ENCODE measurements at regions not wholly inside any gene's neighbourhood (a gene's known extent, or its start where the extent isn't known, plus 50 kb on each side); places are given as distances from the start of the nearest gene placed in this dataset.

DNA sequence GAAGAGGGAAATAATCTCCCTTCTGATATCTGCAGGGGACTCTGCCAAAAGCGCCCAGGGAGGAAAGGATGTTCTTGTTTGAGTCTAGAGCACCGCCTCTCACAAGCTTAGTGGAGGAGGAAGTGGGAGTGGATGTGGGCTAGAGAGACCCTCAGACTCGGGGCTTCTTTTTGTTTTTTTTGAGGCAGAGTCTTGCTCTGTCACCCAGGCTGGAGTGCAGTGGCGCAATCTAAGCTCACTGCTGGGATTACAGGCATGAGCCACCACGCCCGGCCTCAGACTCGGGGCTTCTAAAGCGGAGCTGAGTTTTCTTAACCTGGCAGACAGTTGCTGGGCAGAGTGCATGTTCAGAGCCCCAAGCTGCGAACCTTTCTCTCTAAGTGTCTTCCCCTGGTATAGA lies 310.8 kb downstream of the BMP7 start:
- Mint-ChIP-seq H3K9me3 (no peaks in the 10 kb centered on the region), H3K4me3 (no peak overlapping the region), H3K27me3 (peaks cover 26 to 42% of the 10 kb centered on the region in 2 donors), H3K36me3 (ENCODE audit: insufficient read depth) (no peaks in the 10 kb centered on the region), H3K4me1 (ENCODE audit: low read depth in 2 of 2) (no peaks in the 10 kb centered on the region), H3K27ac (no peak overlapping the region)
- ATAC-seq (replicated peaks) = no peak
- DNase-seq = no peak

DNA sequence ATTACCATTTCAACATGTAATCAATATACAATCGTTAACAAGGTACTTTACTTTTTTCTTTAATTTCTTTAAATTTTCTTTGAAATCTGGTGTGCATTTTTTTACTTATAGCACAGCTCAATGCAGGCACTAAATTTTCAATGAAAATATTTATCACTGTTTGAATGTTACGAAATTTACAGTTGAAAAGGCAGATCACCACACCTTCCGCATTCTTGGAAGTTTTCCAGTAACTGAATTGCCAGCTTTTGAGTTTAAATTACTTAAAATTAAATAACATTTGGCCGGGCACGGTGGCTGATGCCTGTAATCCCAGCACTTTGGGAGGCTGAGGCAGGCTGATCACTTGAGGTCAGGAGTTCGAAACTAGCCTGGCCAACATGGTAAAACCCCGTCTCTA lies 309.9 kb downstream of the BMP7 start:
- Mint-ChIP-seq H3K36me3 (ENCODE audit: insufficient read depth) (no peaks in the 10 kb centered on the region), H3K27me3 (peaks cover 26 to 42% of the 10 kb centered on the region in 2 donors), H3K4me3 (no peak overlapping the region), H3K4me1 (ENCODE audit: low read depth in 2 of 2) (no peaks in the 10 kb centered on the region), H3K27ac (no peak overlapping the region), H3K9me3 (no peaks in the 10 kb centered on the region)
- DNase-seq (no peak), ATAC-seq (replicated peaks) (no peak)

DNA sequence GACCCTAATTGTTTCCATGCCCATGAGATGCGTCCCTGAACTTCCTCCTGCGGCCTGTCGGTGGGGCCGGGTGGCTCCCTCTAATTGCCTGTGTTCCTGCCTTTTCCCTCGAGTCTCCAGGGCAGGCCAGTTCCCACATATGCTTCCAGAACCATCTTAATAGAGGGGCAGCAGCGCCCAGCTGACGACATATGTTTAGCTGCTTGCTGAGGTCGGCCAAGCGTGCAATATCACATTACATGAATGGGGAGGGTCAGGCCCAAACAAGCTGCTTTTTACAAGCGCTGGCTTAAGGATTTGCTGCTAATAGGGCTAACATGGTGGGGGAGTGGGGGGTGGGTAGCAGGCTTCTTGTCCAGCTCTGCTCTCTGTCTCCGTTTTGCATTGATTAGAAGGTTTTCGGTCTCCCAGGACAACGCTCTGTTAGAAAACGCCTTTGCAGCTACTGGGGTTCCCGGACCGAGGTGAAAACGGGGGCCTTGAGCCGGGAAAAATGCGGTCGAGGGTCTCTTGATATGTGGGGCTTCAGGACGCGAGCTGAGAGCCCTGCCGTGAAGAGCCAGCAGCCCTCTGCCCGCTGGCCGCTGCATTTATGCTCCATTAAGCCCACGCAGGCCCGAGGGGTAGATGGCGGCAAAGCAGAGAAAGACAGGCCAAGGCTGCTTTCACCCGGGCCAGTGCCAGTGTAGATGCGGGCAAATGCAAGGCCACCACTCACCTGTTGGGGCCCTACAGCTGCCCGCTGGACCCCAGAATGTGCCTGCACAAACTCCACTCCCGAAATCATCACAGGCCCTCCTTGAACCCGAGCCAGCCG lies 308.5 kb downstream of the BMP7 start:
- no peak overlapping the region for H3K27ac Mint-ChIP-seq
- H3K27me3 Mint-ChIP-seq = peaks cover 26 to 42% of the 10 kb centered on the region in 2 donors
- H3K36me3 Mint-ChIP-seq (ENCODE audit: insufficient read depth) = no peaks in the 10 kb centered on the region
- no peak for ATAC-seq (replicated peaks)
- no peak overlapping the region for H3K4me3 Mint-ChIP-seq
- DNase-seq = no peak
- no peaks in the 10 kb centered on the region for H3K9me3 Mint-ChIP-seq
- no peaks in the 10 kb centered on the region for H3K4me1 Mint-ChIP-seq (ENCODE audit: low read depth in 2 of 2)

DNA sequence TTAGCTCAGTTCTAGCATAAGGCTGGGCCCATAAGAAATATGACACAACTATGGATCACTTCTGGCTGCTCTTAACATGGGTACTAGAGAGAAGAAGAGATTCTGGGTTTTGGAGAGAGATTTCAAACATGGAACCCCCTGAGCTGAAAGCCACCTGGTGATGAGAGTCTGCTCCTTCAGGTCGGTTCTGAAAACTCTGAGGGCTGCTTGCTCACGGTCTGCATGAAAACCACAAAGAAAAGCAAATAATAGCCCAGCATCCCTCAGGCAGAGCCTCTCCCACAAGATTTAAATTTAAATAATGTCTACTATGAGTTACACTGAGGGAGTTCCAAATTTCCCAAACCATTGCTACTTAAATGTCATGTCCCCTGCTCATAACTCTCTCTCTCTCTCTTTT lies 301.5 kb downstream of the BMP7 start:
- peaks cover 0 to 5% of the 10 kb centered on the region in 2 donors for H3K9me3 Mint-ChIP-seq
- H3K4me3 Mint-ChIP-seq = no peak overlapping the region
- no peaks in the 10 kb centered on the region for H3K36me3 Mint-ChIP-seq (ENCODE audit: insufficient read depth)
- ATAC-seq (replicated peaks) (no peak), DNase-seq (no peak)
- H3K27me3 Mint-ChIP-seq = peaks cover 0 to under 1% of the 10 kb centered on the region in 2 donors
- H3K27ac Mint-ChIP-seq = no peak overlapping the region
- H3K4me1 Mint-ChIP-seq (ENCODE audit: low read depth in 2 of 2) = no peaks in the 10 kb centered on the region

DNA sequence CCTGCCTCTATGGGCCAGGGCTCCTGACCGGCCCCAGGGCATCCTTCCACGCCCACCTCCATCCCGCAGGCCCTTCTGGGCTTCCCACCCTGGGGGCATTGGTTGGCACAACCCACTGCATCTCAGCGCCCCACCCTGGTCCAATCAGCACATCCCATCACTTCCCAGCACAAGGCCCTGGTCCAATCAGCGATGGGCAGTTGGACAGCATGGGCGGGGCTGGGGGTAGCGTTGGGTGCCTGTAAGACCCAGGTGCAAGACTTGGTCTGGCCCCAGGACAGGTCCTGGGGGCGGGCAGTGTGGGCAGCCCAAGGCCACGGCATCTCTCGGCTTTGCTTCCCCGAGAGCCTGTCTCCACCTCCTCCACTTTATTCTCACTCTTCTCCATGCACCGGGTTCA lies 298.5 kb downstream of the BMP7 start:
- H3K4me1 Mint-ChIP-seq (ENCODE audit: low read depth in 2 of 2) = no peaks in the 10 kb centered on the region
- DNase-seq (no peak), ATAC-seq (replicated peaks) (no peak)
- no peaks in the 10 kb centered on the region for H3K36me3 Mint-ChIP-seq (ENCODE audit: insufficient read depth)
- peaks cover 0 to 5% of the 10 kb centered on the region in 2 donors for H3K9me3 Mint-ChIP-seq
- H3K27me3 Mint-ChIP-seq = peaks cover 0 to 2% of the 10 kb centered on the region in 2 donors
- H3K4me3 Mint-ChIP-seq = no peak overlapping the region
- H3K27ac Mint-ChIP-seq = no peak overlapping the region

DNA sequence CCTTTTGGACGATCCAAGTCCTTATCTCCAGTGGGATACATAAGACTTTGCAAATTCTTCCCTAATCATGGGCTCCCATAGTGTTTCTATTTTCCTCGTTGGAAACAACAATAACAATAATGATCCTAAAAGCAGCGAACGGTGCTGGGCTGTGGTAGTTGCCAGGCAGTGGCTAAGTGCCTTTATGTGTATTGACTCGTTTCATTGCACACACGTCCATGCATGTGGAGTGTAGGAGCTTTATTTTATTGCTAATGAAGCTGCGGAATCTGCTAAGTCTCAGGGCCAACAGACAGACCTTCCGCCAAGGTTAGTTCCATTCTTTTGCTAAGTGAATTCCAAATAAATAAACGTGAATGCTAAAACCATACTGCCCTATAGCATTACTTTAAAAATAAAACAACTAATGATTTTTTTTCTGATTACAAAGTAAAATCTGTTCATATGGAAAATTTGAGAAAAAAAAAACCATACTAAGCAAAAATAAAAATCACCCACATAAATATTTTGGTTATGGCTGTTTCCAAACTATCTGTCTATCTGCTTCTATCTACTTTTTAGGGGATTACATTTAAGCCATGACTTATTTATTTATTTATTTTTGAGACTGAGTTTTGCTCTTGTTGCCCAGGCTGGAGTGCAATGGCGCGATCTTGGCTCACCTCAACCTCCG lies 297.9 kb downstream of the BMP7 start:
- H3K27ac Mint-ChIP-seq = no peak overlapping the region
- DNase-seq (no peak), ATAC-seq (replicated peaks) (no peak)
- H3K36me3 Mint-ChIP-seq (ENCODE audit: insufficient read depth) = no peaks in the 10 kb centered on the region
- H3K9me3 Mint-ChIP-seq = peaks cover 0 to 5% of the 10 kb centered on the region in 2 donors
- no peaks in the 10 kb centered on the region for H3K4me1 Mint-ChIP-seq (ENCODE audit: low read depth in 2 of 2)
- peaks cover 0 to 8% of the 10 kb centered on the region in 2 donors for H3K27me3 Mint-ChIP-seq
- H3K4me3 Mint-ChIP-seq = no peak overlapping the region

DNA sequence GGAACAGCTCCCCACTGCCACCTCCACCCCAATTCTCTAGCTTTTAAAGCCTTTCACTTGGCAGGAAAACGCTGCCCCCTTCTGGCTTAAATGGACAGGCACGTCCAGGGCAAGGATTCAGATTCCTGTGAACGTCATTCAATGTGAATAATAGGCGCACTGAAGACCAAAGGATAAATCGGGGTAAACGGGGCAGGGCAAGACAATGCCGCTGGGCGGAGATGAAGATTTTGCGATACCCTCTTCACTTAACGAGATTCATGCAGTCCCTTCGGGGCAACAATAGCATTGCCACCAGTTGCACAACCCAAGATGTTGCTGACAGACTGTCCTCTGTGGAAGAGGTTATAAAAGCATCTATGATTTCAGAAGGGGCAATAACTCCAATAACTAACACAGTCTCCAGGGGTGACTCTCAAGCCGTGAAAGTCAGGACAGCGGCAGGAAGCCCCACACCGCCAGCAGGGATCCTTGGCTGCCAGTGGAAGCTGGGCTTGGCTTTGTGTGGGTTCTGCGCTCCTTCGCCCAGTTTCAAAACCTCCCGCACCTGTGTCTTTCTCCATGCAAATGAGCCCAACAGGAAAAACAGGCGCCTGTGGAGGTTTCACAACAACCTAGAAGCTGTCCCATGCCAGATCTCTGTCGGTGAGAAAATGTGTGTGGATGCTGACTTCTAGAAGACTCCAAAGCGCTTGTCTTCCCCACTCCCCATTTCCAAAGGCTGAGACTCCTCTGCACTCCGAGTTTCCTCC lies 291.8 kb downstream of the BMP7 start:
- no peak for DNase-seq
- no peak for ATAC-seq (replicated peaks)
- Mint-ChIP-seq H3K36me3 (ENCODE audit: insufficient read depth) (no peaks in the 10 kb centered on the region), H3K27me3 (peaks cover 35 to 69% of the 10 kb centered on the region in 2 donors), H3K27ac (no peak overlapping the region), H3K9me3 (no peaks in the 10 kb centered on the region), H3K4me1 (ENCODE audit: low read depth in 2 of 2) (no peaks in the 10 kb centered on the region), H3K4me3 (no peak overlapping the region)

DNA sequence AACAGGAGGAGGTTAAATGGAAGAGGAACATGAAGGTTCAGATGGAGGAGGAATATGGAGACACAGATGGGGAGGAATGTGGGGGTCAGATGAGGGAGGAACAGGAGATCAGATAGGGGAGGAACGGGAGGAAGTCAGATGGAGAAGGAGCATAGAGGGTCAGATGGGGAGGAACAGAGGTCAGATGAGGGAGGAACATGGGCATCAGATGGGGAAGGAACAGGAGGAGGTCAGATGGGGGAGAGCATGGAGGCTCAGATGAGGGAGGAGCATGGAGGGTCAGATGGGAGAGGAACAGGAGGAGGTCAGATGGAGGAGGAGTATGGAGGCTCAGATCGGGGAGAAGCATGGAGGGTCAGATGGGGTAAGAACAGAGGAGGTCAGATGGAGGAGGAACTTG lies 290.6 kb downstream of the BMP7 start:
- ATAC-seq (replicated peaks) (no peak), DNase-seq (no peak)
- no peaks in the 10 kb centered on the region for H3K4me1 Mint-ChIP-seq (ENCODE audit: low read depth in 2 of 2)
- H3K4me3 Mint-ChIP-seq = no peak overlapping the region
- H3K27ac Mint-ChIP-seq = no peak overlapping the region
- peaks cover 35 to 69% of the 10 kb centered on the region in 2 donors for H3K27me3 Mint-ChIP-seq
- no peaks in the 10 kb centered on the region for H3K9me3 Mint-ChIP-seq
- H3K36me3 Mint-ChIP-seq (ENCODE audit: insufficient read depth) = no peaks in the 10 kb centered on the region

DNA sequence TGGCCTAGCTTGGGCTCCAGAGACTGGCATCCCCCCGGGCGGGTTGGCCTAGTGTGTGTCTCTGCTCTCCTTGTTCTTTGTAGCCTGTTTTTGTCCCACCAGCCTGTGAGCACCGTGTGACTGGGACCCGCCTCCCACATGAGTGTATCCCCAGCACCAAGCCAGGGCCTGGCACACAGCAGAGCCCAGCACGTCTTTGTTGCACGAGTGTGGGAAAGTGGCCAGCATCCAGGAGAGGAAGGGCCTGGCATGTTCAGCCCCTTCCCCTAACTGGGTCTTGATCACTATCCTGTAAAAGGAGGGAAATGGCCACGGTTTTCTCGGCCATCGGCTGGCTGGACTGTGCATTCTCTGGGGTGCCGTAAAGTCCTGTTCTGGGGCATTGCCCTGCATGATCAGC lies 290.1 kb downstream of the BMP7 start:
- H3K27me3 Mint-ChIP-seq = peaks cover 35 to 69% of the 10 kb centered on the region in 2 donors
- H3K4me1 Mint-ChIP-seq (ENCODE audit: low read depth in 2 of 2) = no peaks in the 10 kb centered on the region
- H3K36me3 Mint-ChIP-seq (ENCODE audit: insufficient read depth) = no peaks in the 10 kb centered on the region
- H3K27ac Mint-ChIP-seq = no peak overlapping the region
- DNase-seq = no peak
- ATAC-seq (replicated peaks) = no peak
- no peaks in the 10 kb centered on the region for H3K9me3 Mint-ChIP-seq
- H3K4me3 Mint-ChIP-seq = no peak overlapping the region

DNA sequence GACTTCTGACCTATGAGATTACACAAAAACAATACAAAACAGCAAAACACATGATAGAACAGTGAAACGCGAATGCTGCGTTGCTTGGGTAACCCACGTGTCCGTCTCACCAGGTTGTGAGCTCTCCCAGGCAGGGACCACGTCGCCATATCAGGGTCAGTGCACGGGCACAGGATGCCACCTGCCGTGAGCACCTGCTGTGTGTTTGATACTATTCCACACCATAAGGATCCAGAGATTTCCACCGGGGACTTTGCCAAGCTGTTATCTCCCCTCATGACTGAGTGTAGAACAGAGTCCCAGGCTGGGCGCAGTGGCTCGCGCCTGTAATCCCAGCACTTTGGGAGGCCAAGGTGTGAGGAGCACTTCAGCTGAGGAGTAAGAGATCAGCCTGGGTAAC lies 288.0 kb downstream of the BMP7 start:
- DNase-seq (no peak), ATAC-seq (replicated peaks) (no peak)
- Mint-ChIP-seq H3K27me3 (peaks cover 35 to 61% of the 10 kb centered on the region in 2 donors), H3K27ac (no peak overlapping the region), H3K36me3 (ENCODE audit: insufficient read depth) (no peaks in the 10 kb centered on the region), H3K4me1 (ENCODE audit: low read depth in 2 of 2) (no peaks in the 10 kb centered on the region), H3K4me3 (no peak overlapping the region), H3K9me3 (no peaks in the 10 kb centered on the region)

DNA sequence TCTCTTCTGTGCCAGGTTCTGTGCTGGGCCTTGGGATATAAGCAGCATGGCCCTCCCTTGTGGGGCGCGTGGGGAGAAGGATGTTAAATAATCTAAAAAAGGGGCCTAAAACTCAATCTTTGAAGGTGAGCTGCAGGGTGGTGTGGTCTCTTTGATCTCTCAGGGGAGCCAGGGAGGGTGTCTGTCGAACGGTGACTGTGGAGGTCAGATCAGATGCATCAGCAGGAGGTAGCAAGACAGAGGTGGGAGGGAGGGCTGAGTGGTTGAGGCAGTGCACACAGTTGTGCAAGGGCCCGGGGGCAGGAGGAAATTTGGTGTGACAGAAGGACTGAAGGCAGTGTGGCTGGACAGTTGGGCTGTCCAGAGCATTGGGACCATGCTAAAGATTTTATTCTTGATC lies 287.3 kb downstream of the BMP7 start:
- DNase-seq (no peak), ATAC-seq (replicated peaks) (no peak)
- Mint-ChIP-seq H3K27me3 (peaks cover 35 to 55% of the 10 kb centered on the region in 2 donors), H3K36me3 (ENCODE audit: insufficient read depth) (no peaks in the 10 kb centered on the region), H3K4me3 (no peak overlapping the region), H3K4me1 (ENCODE audit: low read depth in 2 of 2) (no peaks in the 10 kb centered on the region), H3K27ac (no peak overlapping the region), H3K9me3 (peaks cover under 1 to 4% of the 10 kb centered on the region in 2 donors)

DNA sequence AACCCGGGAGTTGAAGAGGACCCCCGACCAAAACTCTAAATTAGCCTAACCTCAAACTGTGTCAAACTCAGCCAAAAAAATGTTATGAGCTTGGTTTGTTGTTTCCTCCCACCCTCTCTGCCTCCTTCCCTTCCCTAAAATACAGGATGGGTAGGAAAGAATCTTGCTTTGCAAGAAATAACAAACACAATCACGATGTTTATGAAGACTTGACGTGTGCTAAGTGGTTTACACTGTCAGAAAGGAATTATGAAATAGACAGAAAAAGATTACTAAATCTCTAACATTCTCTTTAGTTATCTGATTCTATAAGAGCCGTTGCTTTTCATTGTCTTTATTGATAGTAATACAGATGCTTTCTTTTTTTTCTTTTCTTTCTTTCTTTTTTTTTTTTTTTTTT lies 285.1 kb downstream of the BMP7 start:
- ATAC-seq (replicated peaks) = no peak
- no peak for DNase-seq
- peaks cover 3 to 11% of the 10 kb centered on the region in 2 donors for H3K9me3 Mint-ChIP-seq
- H3K36me3 Mint-ChIP-seq (ENCODE audit: insufficient read depth) = no peaks in the 10 kb centered on the region
- peaks cover 20 to 33% of the 10 kb centered on the region in 2 donors for H3K27me3 Mint-ChIP-seq
- no peaks in the 10 kb centered on the region for H3K4me1 Mint-ChIP-seq (ENCODE audit: low read depth in 2 of 2)
- H3K4me3 Mint-ChIP-seq = no peak overlapping the region
- H3K27ac Mint-ChIP-seq = no peak overlapping the region

DNA sequence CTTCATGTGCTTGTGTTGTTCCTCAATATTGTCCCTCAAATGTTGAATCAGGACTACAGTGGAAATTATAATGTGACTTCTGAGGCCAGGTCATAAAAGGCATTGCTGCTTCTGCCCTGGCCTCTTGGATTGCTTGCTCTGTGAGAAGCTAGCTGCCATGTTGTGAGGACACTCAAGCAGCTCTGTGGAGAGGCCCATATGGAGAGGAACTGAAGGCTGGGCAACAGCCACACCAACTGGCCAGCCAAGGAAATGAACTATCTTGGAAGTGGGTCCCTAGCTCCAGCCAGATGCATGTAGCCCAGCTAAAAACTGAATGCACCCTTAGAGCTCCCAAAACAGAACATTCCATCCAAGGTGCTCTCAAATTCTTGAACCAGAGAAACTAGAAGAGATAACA lies 282.6 kb downstream of the BMP7 start:
- no peak for DNase-seq
- no peak for ATAC-seq (replicated peaks)
- Mint-ChIP-seq H3K4me1 (ENCODE audit: low read depth in 2 of 2) (no peaks in the 10 kb centered on the region), H3K27me3 (peaks cover 6 to 16% of the 10 kb centered on the region in 2 donors), H3K4me3 (no peak overlapping the region), H3K27ac (no peak overlapping the region), H3K36me3 (ENCODE audit: insufficient read depth) (no peaks in the 10 kb centered on the region), H3K9me3 (peaks cover 3 to 11% of the 10 kb centered on the region in 2 donors)
